SK-N-SH (cell line): ENCODE measurements at regions not wholly inside any gene's neighbourhood (a gene's known extent, or its start where the extent isn't known, plus 50 kb on each side); places are given as distances from the start of the nearest gene placed in this dataset.

Source experiments
- CTCF ChIP-seq: fragments of 200-600 bp; sonication (generic); IDR thresholded peaks from 2 replicates; pipeline ENCODE4 v1.6.1; 2017; ENCODE audit warnings: antibody characterized with exemption, mild to moderate bottlenecking, moderate library complexity
- EP300 ChIP-seq, 2 experiments: IDR thresholded peaks; 2 replicates each; pipeline versions ENCODE4 v1.4.0 to v1.6.1; 2012; ENCODE audit warnings: borderline replicate concordance in 1 of 2, low read depth in 1 of 2, low read length in 1 of 2
- IRF3 ChIP-seq: fragments of 150-350 bp; IDR thresholded peaks from 2 replicates; pipeline ENCODE4 v1.6.1; 2016; ENCODE audit warnings: mild to moderate bottlenecking, low read depth, low read length
- POLR2AphosphoS5 ChIP-seq: IDR thresholded peaks from 2 replicates; pipeline ENCODE4 v1.6.1; 2012; ENCODE audit warnings: low read depth, low read length
- RAD21 ChIP-seq: IDR thresholded peaks from 2 replicates; pipeline ENCODE4 v1.6.1; 2012; ENCODE audit warnings: mild to moderate bottlenecking, low read length
- REST ChIP-seq: IDR thresholded peaks from 2 replicates; pipeline ENCODE4 v1.6.1; 2012; ENCODE audit warnings: mild to moderate bottlenecking, low read depth, low read length, moderate library complexity
- RXRA ChIP-seq: IDR thresholded peaks from 2 replicates; pipeline ENCODE4 v1.4.0; 2012; ENCODE audit warnings: low read depth, mild to moderate bottlenecking, borderline replicate concordance
- TAF1 ChIP-seq: IDR thresholded peaks from 2 replicates; pipeline ENCODE4 v1.6.1; 2012; ENCODE audit warnings: low read depth, mild to moderate bottlenecking, low read length, moderate library complexity, borderline replicate concordance
- USF2 ChIP-seq: fragments of 150-350 bp; IDR thresholded peaks from 2 replicates; pipeline ENCODE4 v1.6.1; 2017; ENCODE audit warnings: antibody characterized with exemption, low read length, low read depth, borderline replicate concordance
- YY1 ChIP-seq: IDR thresholded peaks from 2 replicates; pipeline ENCODE4 v1.4.0; 2012; ENCODE audit warnings: low read depth, mild to moderate bottlenecking

- no peak for TF ChIP-seq IRF3
- TF ChIP-seq CTCF: no peak
- TF ChIP-seq TAF1: peak; percentile 27; the same call in 1 of the 2 replicates
- no peak for TF ChIP-seq USF2
- TF ChIP-seq POLR2AphosphoS5: peak; percentile 64
- TF ChIP-seq RXRA: no peak
- TF ChIP-seq REST: peak; percentile 43; the same call in 1 of the 2 replicates
- TF ChIP-seq RAD21: no peak
- peak; percentile 50 to 97; a peak in 3 of 4 replicates for TF ChIP-seq EP300 (IDR thresholded peaks at IDR 0.05; ENCODE audit: borderline replicate concordance in 1 of 2, low read depth in 1 of 2, low read length in 1 of 2)
- no peak for TF ChIP-seq YY1
These were observed 60.9 kb upstream of the NT5C1B start for GRCh38 chr2:18650221-18650620.
